Astrocyte (in vitro differentiated cells and primary cell): ENCODE measurements at regions not wholly inside any gene's neighbourhood (a gene's known extent, or its start where the extent isn't known, plus 50 kb on each side); places are given as distances from the start of the nearest gene placed in this dataset.
"Not testable (repeated sequence)": the region's sequence is repeated elsewhere in the genome, so short reads cannot be mapped to it uniquely, and the experiment has no call there.

ENCODE experiments used
- DNase-seq: peaks from one replicate; pipeline ENCODE4 v3.0.0-alpha.2; 2010; ENCODE audit warnings: low read depth
- FAIRE-seq: peaks from 2 replicates; lab custom pipeline; 2011; peaks lifted over from hg19 to GRCh38; lab: Jason Lieb, UNC
- H2AFZ ChIP-seq: 2 replicates; pipeline ENCODE4 v1.6.0; 2012; ENCODE audit warnings: low read depth, low read length, inconsistent platforms
- H3K27ac ChIP-seq: 2 replicates; pipeline ENCODE4 v1.5.1; 2011; ENCODE audit warnings: low read depth, low read length, inconsistent platforms
- H3K27me3 ChIP-seq: 2 replicates; pipeline ENCODE4 v1.6.0; 2011; ENCODE audit warnings: low read length, inconsistent platforms; ENCODE audit not compliant: insufficient read depth
- H3K36me3 ChIP-seq: 2 replicates; pipeline ENCODE4 v1.5.1; 2011; ENCODE audit warnings: low read length, inconsistent platforms; ENCODE audit not compliant: insufficient read depth
- H3K4me1 ChIP-seq: 2 replicates; pipeline ENCODE4 v1.5.1; 2011; ENCODE audit warnings: low read length, inconsistent platforms; ENCODE audit not compliant: insufficient read depth
- H3K4me2 ChIP-seq: 2 replicates; pipeline ENCODE4 v1.6.0; 2012; ENCODE audit warnings: low read length, inconsistent platforms
- H3K4me3 ChIP-seq: 2 replicates; pipeline ENCODE4 v1.5.1; 2011; ENCODE audit warnings: low read depth, mild to moderate bottlenecking, low read length, inconsistent platforms; ENCODE audit not compliant: insufficient read depth
- H3K79me2 ChIP-seq: 2 replicates; pipeline ENCODE4 v1.6.0; 2012; ENCODE audit warnings: mild to moderate bottlenecking, low read length, inconsistent platforms; ENCODE audit not compliant: insufficient read depth
- H3K9ac ChIP-seq: 2 replicates; pipeline ENCODE4 v1.6.0; 2012; ENCODE audit warnings: mild to moderate bottlenecking, low read length, inconsistent platforms
- H3K9me3 ChIP-seq: 2 replicates; pipeline ENCODE4 v1.5.1; 2012; ENCODE audit warnings: low read depth, mild to moderate bottlenecking, low read length, inconsistent platforms; ENCODE audit not compliant: insufficient read depth
- H4K20me1 ChIP-seq: 2 replicates; pipeline ENCODE4 v1.6.0; 2012; ENCODE audit warnings: low read length, inconsistent platforms; ENCODE audit not compliant: insufficient read depth
- H3K27ac Mint-ChIP-seq: one replicate; pipeline ENCODE4 v1.8.0; 2021; ENCODE audit warnings: mild to moderate bottlenecking, mixed read lengths; ENCODE audit not compliant: unreplicated experiment
- H3K27me3 Mint-ChIP-seq: one replicate; pipeline ENCODE4 v1.8.0; 2021; ENCODE audit warnings: low read depth, mixed read lengths; ENCODE audit not compliant: unreplicated experiment
- H3K36me3 Mint-ChIP-seq: one replicate; pipeline ENCODE4 v1.8.0; 2021; ENCODE audit warnings: low read depth, mixed read lengths; ENCODE audit not compliant: unreplicated experiment
- H3K4me1 Mint-ChIP-seq: one replicate; pipeline ENCODE4 v1.8.0; 2021; ENCODE audit warnings: low read depth, mixed read lengths; ENCODE audit not compliant: unreplicated experiment
- H3K4me3 Mint-ChIP-seq: one replicate; pipeline ENCODE4 v1.8.0; 2021; ENCODE audit warnings: mild to moderate bottlenecking, moderate library complexity, mixed read lengths; ENCODE audit not compliant: unreplicated experiment
- H3K9me3 Mint-ChIP-seq: one replicate; pipeline ENCODE4 v1.8.0; 2021; ENCODE audit warnings: mild to moderate bottlenecking, mixed read lengths; ENCODE audit not compliant: unreplicated experiment

DNA sequence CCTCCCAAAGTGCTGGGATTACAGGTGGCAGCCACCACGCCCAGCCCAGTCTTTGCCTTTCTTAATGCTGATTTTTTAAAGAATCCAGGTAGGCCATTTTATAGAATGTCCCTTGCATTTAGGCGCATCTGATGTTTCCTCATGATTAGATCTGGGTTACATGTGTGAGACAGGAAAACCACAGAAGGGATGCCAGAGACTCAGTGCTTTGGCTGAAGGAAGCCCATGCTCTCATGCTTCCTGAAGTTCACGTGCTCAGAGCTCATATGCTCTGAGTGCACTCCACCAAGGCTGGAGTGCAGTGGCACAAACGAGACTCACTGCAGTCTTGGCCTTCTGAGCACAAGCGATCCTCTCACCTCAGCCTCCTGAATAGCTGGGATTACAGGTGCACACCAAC lies 411.5 kb upstream of the DEFB115 start:
- not testable (repeated sequence) for H2AFZ ChIP-seq, H3K4me3 Mint-ChIP-seq, H3K4me2 ChIP-seq, H3K27me3 ChIP-seq, H3K9me3 ChIP-seq, H3K4me1 Mint-ChIP-seq, H3K27ac Mint-ChIP-seq, H3K4me1 ChIP-seq, H3K4me3 ChIP-seq, H4K20me1 ChIP-seq, H3K79me2 ChIP-seq, H3K9me3 Mint-ChIP-seq, H3K36me3 ChIP-seq, DNase-seq, H3K27ac ChIP-seq, H3K27me3 Mint-ChIP-seq, H3K36me3 Mint-ChIP-seq, FAIRE-seq, H3K9ac ChIP-seq

DNA sequence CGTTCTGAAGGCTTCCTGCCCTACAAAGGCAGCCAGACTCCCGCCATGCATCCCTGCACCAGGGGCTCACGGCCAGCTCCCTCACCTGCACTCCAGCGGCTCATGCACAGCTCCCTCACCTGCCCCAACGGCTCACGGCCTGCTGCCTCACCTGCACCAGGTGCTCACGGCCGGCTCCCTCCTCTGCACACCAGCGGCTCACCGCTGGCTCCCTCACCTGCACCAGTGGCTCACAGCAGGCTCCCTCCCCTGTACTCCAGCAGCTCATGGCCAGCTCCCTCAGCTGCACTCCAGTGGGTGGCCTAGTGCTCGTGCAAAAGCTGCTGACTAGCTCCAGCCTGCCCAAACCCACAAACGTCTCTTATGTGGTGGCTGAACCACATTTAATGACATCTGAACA lies 389.2 kb upstream of the DEFB115 start:
- not testable (repeated sequence) for H3K27ac Mint-ChIP-seq, H4K20me1 ChIP-seq, H3K4me3 Mint-ChIP-seq, H3K36me3 ChIP-seq, H3K27me3 ChIP-seq, H3K27me3 Mint-ChIP-seq, H3K4me1 ChIP-seq, H3K9me3 ChIP-seq, DNase-seq, H3K79me2 ChIP-seq, FAIRE-seq, H3K27ac ChIP-seq, H3K9ac ChIP-seq, H3K4me1 Mint-ChIP-seq, H2AFZ ChIP-seq, H3K4me3 ChIP-seq, H3K36me3 Mint-ChIP-seq, H3K4me2 ChIP-seq
- peaks cover 24% of the 10 kb centered on the region for H3K9me3 Mint-ChIP-seq

DNA sequence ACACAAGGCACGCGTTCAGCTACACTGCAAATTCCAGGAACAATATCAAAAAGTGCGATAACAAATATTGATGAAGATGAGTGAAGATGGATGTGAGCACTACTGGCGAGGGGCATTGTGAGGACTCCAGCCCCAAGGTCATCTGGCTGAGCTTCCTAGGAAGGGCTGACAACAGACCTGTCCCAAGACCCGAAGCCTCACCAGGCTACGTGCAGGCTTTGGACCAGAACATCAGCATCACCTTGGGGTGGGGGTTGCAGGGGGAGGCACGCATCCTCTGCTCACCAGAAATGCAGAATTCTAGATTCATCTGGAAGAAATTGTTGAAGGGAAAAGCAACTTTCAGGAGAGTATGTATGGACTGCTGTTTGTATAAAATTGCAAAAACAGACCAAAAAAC lies 386.3 kb upstream of the DEFB115 start:
- H3K4me1 Mint-ChIP-seq, H3K36me3 Mint-ChIP-seq, H3K4me1 ChIP-seq, FAIRE-seq, H3K4me2 ChIP-seq, H3K9ac ChIP-seq, H2AFZ ChIP-seq, H3K4me3 Mint-ChIP-seq, H3K9me3 ChIP-seq, H3K27ac Mint-ChIP-seq, H3K4me3 ChIP-seq, H3K27me3 Mint-ChIP-seq, H3K36me3 ChIP-seq, H3K79me2 ChIP-seq, H3K27ac ChIP-seq, DNase-seq, H3K27me3 ChIP-seq, H4K20me1 ChIP-seq: not testable (repeated sequence)
- H3K9me3 Mint-ChIP-seq: peaks cover 25% of the 10 kb centered on the region

DNA sequence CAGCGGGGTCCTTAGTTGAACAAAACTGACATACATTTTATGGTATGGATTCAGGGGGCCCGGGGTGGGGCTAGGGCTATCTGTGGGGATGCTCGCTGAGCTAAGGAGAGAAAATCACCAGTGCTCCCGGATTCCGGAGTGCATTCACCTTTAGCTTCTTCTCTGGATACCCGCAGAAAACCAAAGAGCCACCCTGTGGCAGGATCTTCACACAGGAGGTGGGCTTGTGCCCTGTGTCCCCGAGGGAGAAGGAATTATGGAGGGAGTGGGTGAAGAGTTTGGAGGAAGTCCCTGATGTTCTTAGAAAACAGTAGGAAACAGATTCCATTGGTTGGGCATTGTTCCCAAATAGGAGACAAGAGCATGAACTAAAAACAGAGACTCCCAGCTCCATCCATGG lies 385.2 kb upstream of the DEFB115 start:
- DNase-seq, H3K4me2 ChIP-seq, H4K20me1 ChIP-seq, H3K79me2 ChIP-seq, H3K36me3 ChIP-seq, H3K27me3 Mint-ChIP-seq, H3K4me1 ChIP-seq, H2AFZ ChIP-seq, H3K9me3 ChIP-seq, H3K27me3 ChIP-seq, H3K4me3 Mint-ChIP-seq, H3K9ac ChIP-seq, H3K36me3 Mint-ChIP-seq, FAIRE-seq, H3K27ac Mint-ChIP-seq, H3K4me1 Mint-ChIP-seq, H3K4me3 ChIP-seq, H3K27ac ChIP-seq: not testable (repeated sequence)
- peaks cover 26% of the 10 kb centered on the region for H3K9me3 Mint-ChIP-seq

DNA sequence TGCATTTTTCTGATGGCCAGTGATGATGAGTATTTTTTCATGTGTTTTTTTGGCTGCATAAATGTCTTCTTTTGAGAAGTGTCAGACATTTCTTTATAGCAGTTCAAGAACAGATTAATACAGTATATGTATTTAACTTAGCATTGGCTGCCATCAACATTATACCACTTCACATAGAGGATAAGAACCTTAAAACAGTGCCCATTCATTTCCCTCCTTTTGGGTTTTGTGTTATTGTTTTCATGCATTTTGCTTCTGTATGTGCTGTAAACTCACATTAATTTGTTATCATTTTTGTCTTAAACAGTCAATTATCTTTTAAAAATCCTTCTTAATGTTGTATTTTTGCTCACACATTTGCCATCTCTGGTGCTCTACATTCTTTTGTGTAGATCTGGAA lies 381.6 kb upstream of the DEFB115 start:
- not testable (repeated sequence) for H3K9me3 ChIP-seq, DNase-seq, H3K27me3 Mint-ChIP-seq, H3K4me1 Mint-ChIP-seq, H3K4me3 Mint-ChIP-seq, H3K4me2 ChIP-seq, H3K9me3 Mint-ChIP-seq, H3K36me3 ChIP-seq, H2AFZ ChIP-seq, FAIRE-seq, H4K20me1 ChIP-seq, H3K27me3 ChIP-seq, H3K27ac ChIP-seq, H3K36me3 Mint-ChIP-seq, H3K9ac ChIP-seq, H3K4me1 ChIP-seq, H3K4me3 ChIP-seq, H3K27ac Mint-ChIP-seq, H3K79me2 ChIP-seq

DNA sequence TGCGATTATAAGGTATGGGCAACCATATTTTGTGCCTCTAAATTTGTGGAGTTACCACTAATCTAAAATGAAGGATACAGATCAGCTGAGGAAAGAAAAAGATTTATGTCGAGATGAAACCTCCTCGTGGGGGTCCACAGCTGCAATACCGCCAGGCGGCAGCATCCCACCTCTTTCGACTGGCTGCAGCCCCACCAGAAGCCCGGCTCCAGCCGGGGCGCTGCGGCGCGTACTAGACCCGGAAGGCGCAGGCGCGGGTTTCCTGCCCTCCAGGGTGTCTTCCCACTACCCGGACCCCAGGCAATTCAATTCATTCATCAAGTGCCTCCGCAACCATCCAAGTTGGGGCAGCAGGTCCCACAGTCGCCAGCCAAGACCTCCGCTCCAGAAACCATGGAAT lies 366.1 kb upstream of the DEFB115 start:
- not testable (repeated sequence) for H3K4me3 ChIP-seq, DNase-seq, H3K27ac Mint-ChIP-seq, H3K9ac ChIP-seq, H3K4me2 ChIP-seq, H3K27me3 Mint-ChIP-seq, H3K36me3 ChIP-seq, H3K4me3 Mint-ChIP-seq, H3K27ac ChIP-seq, H3K9me3 ChIP-seq, H2AFZ ChIP-seq, H3K4me1 ChIP-seq, H3K36me3 Mint-ChIP-seq, H3K79me2 ChIP-seq, H3K4me1 Mint-ChIP-seq, FAIRE-seq, H4K20me1 ChIP-seq, H3K27me3 ChIP-seq
- peaks cover 18% of the 10 kb centered on the region for H3K9me3 Mint-ChIP-seq
